Left ventricle myocardium inferior (tissue), 1 donor: ENCODE measurements at regions not wholly inside any gene's neighbourhood (a gene's known extent, or its start where the extent isn't known, plus 50 kb on each side); places are given as distances from the start of the nearest gene placed in this dataset.

Experiments used
- DNase-seq: peaks from one replicate; pipeline ENCODE4 v3.0.0-alpha.2; 2020
- H3K27ac ChIP-seq: fragments of 200-600 bp; replicated peaks from 2 replicates; pipeline ENCODE4 v1.8.0; 2021
- H3K27me3 ChIP-seq: fragments of 200-600 bp; 2 replicates; pipeline ENCODE4 v1.8.0; 2021; ENCODE audit warnings: low read depth
- H3K36me3 ChIP-seq: fragments of 200-600 bp; 2 replicates; pipeline ENCODE4 v1.8.0; 2021
- H3K4me1 ChIP-seq: fragments of 200-600 bp; 2 replicates; pipeline ENCODE4 v1.8.0; 2021
- H3K4me3 ChIP-seq: fragments of 200-600 bp; 2 replicates; pipeline ENCODE4 v1.8.0; 2021; ENCODE audit warnings: mild to moderate bottlenecking, moderate library complexity
- H3K9me3 ChIP-seq: fragments of 200-600 bp; replicated peaks from 2 replicates; pipeline ENCODE4 v1.8.0; 2021
- intact Hi-C: fragments of 100-400 bp; cut with micrococcal nuclease; formaldehyde crosslinking; loops from one replicate; pipeline ENCODE4 v1.11.0; 2022
- TF ChIP-seq, protein P1 (sequence below): fragments of 200-600 bp; IDR thresholded peaks from 2 replicates; pipeline ENCODE4 v1.8.0; 2021; ENCODE audit warnings: antibody characterized with exemption, mild to moderate bottlenecking, borderline replicate concordance
- donor health status: DM: no; HTN: yes; CAD: no; lungs with severe emphysema.

DNA sequence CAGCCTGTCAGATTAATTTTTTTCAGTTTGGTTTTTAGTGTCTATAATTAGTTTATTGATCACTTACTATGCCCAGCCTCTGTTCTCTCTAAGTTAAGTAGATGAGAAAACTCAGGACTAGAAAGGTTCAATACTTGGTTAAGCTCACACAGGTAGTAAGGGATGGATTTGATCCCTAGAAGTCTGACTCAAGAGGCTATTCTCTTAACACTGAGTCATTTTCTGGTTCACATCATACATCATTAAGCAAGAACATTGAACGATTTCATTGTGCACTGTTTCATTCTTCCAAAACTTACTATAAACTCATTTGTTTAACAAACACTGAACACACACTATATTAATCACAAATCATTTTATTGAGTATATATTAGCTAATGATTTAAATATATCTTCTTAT lies 54.1 kb upstream of the SLC38A11 start:
- Histone ChIP-seq H3K4me1 (no peaks in the 10 kb centered on the region), H3K27me3 (peaks cover 15% of the 10 kb centered on the region), H3K27ac (no peak overlapping the region), H3K36me3 (no peaks in the 10 kb centered on the region), H3K9me3 (no peaks in the 10 kb centered on the region), H3K4me3 (no peak overlapping the region)
- no peak for DNase-seq
- intact Hi-C loops = no loop called here
- TF ChIP-seq, protein P1, sequence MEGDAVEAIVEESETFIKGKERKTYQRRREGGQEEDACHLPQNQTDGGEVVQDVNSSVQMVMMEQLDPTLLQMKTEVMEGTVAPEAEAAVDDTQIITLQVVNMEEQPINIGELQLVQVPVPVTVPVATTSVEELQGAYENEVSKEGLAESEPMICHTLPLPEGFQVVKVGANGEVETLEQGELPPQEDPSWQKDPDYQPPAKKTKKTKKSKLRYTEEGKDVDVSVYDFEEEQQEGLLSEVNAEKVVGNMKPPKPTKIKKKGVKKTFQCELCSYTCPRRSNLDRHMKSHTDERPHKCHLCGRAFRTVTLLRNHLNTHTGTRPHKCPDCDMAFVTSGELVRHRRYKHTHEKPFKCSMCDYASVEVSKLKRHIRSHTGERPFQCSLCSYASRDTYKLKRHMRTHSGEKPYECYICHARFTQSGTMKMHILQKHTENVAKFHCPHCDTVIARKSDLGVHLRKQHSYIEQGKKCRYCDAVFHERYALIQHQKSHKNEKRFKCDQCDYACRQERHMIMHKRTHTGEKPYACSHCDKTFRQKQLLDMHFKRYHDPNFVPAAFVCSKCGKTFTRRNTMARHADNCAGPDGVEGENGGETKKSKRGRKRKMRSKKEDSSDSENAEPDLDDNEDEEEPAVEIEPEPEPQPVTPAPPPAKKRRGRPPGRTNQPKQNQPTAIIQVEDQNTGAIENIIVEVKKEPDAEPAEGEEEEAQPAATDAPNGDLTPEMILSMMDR = no peak

DNA sequence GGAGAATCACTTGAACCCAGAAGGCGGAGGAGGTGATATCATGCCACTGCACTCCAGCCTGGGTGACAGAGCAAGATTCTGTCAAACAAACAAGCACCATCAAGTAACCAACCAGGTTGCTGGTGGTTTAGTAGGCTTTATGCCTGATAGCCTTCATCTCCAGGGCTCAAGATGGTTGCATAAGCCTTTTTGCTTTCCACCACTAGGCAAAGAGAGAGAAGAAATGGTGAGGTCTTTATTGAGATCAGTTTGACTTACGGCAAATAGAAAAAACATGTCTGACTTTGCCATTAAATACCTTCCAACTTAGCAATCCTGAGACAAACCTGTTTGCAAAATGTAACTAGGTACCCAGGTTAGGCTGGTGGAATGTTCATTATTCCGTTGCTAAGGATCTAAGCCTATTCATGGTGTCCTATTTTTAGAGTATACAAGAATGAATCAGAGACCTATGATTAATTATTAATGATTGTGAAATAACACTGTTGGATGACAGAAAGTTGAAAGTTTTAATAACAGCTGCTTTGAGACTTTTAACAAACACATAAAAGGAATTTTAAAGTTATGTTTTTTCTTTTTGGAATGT lies 53.5 kb upstream of the SLC38A11 start:
- Histone ChIP-seq H3K36me3 (no peaks in the 10 kb centered on the region), H3K27ac (no peak overlapping the region), H3K9me3 (no peaks in the 10 kb centered on the region), H3K4me3 (no peak overlapping the region), H3K27me3 (peaks cover 15% of the 10 kb centered on the region), H3K4me1 (no peaks in the 10 kb centered on the region)
- TF ChIP-seq, protein P1 = no peak
- DNase-seq = no peak
- intact Hi-C loops = no loop called here

DNA sequence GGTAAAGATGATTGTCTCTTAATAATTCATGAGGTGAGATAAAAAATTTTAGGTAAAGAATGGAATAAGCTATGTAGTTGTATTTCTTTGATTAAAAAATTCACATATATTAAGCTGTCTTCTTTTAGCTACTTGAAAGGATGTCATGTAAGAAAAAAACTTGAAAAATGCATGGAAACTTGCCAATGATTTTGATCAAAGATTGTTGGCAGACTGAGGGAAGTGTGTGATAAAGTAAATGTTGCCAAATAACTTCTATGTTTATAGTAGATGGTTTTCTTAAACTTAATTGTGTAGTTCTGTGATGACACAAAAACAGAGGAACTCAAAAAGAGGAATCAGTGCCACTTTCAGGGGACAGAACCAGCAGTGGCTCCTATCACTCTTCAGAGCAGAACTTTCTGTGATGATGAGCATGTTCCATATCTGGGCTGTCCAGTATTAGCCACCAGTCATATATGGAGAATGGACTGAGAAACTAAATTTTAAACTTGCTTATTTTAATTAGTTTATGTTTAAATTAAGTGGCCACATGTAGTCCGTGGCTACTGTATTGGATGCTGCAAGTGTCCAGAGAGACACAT lies 51.9 kb upstream of the SLC38A11 start:
- intact Hi-C loops = no loop called here

More for the DNA sequence above, 51.9 kb upstream of the SLC38A11 start:
- H3K4me3 ChIP-seq = no peak overlapping the region
- H3K9me3 ChIP-seq = no peaks in the 10 kb centered on the region
- H3K27me3 ChIP-seq = peaks cover 15% of the 10 kb centered on the region
- H3K36me3 ChIP-seq = no peaks in the 10 kb centered on the region
- no peak for DNase-seq
- no peak overlapping the region for H3K27ac ChIP-seq
- TF ChIP-seq, protein P1 = no peak
- no peaks in the 10 kb centered on the region for H3K4me1 ChIP-seq
